GM12878 (cell line): ENCODE measurements at regions not wholly inside any gene's neighbourhood (a gene's known extent, or its start where the extent isn't known, plus 50 kb on each side); places are given as distances from the start of the nearest gene placed in this dataset.

Experiments
- BCL11A ChIP-seq: IDR thresholded peaks from 2 replicates; pipeline ENCODE4 v1.6.1; 2011; ENCODE audit warnings: low read depth, low read length
- CTCF ChIP-seq, 3 experiments: IDR thresholded peaks in 2 of 3; conservative IDR thresholded peaks in 1 of 3; 2 replicates each; pipeline ENCODE4 v1.5.1; 2011; ENCODE audit warnings: low read depth in 3 of 3, low read length in 3 of 3, mild to moderate bottlenecking in 3 of 3, control low read depth in 2 of 3, moderate library complexity in 2 of 3, inconsistent platforms in 1 of 3, mixed read lengths in 1 of 3; ENCODE audit not compliant: control insufficient read depth in 2 of 3, insufficient read depth in 1 of 3; ENCODE audit errors: extremely low read depth in 1 of 3
- EZH2 ChIP-seq: IDR thresholded peaks from 2 replicates; pipeline ENCODE4 v1.6.1; 2012; ENCODE audit warnings: low read depth, mild to moderate bottlenecking, control low read depth, inconsistent platforms, low read length, borderline replicate concordance; ENCODE audit not compliant: control insufficient read depth
- IKZF1 ChIP-seq: fragments of 450-650 bp; conservative IDR thresholded peaks from 2 replicates; pipeline ENCODE4 v1.6.1; 2017; ENCODE audit warnings: antibody characterized with exemption, mild to moderate bottlenecking
- JUNB ChIP-seq: IDR thresholded peaks from 2 replicates; pipeline ENCODE4 v1.6.1; 2016; ENCODE audit warnings: antibody characterized with exemption, mild to moderate bottlenecking
- KDM1A ChIP-seq: fragments of 200-600 bp; sonication (generic); IDR thresholded peaks from 2 replicates; pipeline ENCODE4 v1.6.1; 2016; ENCODE audit warnings: borderline replicate concordance
- MEF2A ChIP-seq: IDR thresholded peaks from 2 replicates; pipeline ENCODE4 v1.6.1; 2011; ENCODE audit warnings: low read depth, mild to moderate bottlenecking, low read length, moderate library complexity; ENCODE audit not compliant: insufficient read depth
- PBX3 ChIP-seq: IDR thresholded peaks from 2 replicates; pipeline ENCODE4 v1.6.1; 2011; ENCODE audit warnings: mild to moderate bottlenecking, low read depth, low read length, moderate library complexity; ENCODE audit not compliant: insufficient replicate concordance
- PKNOX1 ChIP-seq: fragments of 450-650 bp; IDR thresholded peaks from 2 replicates; pipeline ENCODE4 v1.6.1; 2016; ENCODE audit warnings: mild to moderate bottlenecking
- POLR2AphosphoS5 ChIP-seq: IDR thresholded peaks from 2 replicates; pipeline ENCODE4 v1.6.1; 2011; ENCODE audit warnings: mild to moderate bottlenecking, low read length, inconsistent platforms
- RCOR1 ChIP-seq: conservative IDR thresholded peaks from 2 replicates; pipeline ENCODE4 v1.6.1; 2012; ENCODE audit warnings: low read depth, low read length, improper control_type of control experiment
- TCF12 ChIP-seq: IDR thresholded peaks from 2 replicates; pipeline ENCODE4 v1.6.1; 2011; ENCODE audit warnings: low read depth, mild to moderate bottlenecking, low read length
- ZBTB33 ChIP-seq: fragments of 450-650 bp; IDR thresholded peaks from 2 replicates; pipeline ENCODE4 v1.6.1; 2017; ENCODE audit warnings: mild to moderate bottlenecking

- TF ChIP-seq CTCF (IDR thresholded peaks at IDR 0.05 in 2 of 3, conservative IDR thresholded peaks at IDR 0.05 in 1 of 3; ENCODE audit: control insufficient read depth in 2 of 3, extremely low read depth in 1 of 3, insufficient read depth in 1 of 3, low read depth in 3 of 3, low read length in 3 of 3): no peak
- TF ChIP-seq JUNB: no peak
- no peak for TF ChIP-seq MEF2A
- no peak for TF ChIP-seq PBX3
- TF ChIP-seq POLR2AphosphoS5: no peak
- no peak for TF ChIP-seq KDM1A
- TF ChIP-seq IKZF1: no peak
- no peak for TF ChIP-seq EZH2
- no peak for TF ChIP-seq RCOR1
- no peak for TF ChIP-seq BCL11A
- no peak for TF ChIP-seq ZBTB33
- no peak for TF ChIP-seq PKNOX1
- TF ChIP-seq TCF12: no peak
Measured at GRCh38 chr2:77631007-77631406, 108.8 kb upstream of the LRRTM4 start.
